CD4-positive, alpha-beta T cell (primary cell): ENCODE measurements at regions not wholly inside any gene's neighbourhood (a gene's known extent, or its start where the extent isn't known, plus 50 kb on each side); places are given as distances from the start of the nearest gene placed in this dataset.

Experiments
- ATAC-seq: fragments of 200-7000 bp; cut with Tn5 transposase; one replicate; pipeline ENCODE4 v1.10.0; 2022; ENCODE audit warnings: mild to moderate bottlenecking; ENCODE audit not compliant: poor library complexity
- CTCF ChIA-PET: fragments of 350-600 bp; sonication (Branson Sonifier 250); formaldehyde crosslinking; loops from one replicate; lab custom pipeline; 2021; ENCODE audit warnings: antibody characterized with exemption, inconsistent platforms; lab: Charles Lee
- POLR2A ChIA-PET: fragments of 350-600 bp; sonication (Branson Sonifier 250); formaldehyde crosslinking; loops from one replicate; lab custom pipeline; 2021; ENCODE audit warnings: antibody characterized with exemption, inconsistent platforms; lab: Charles Lee
- DNase-seq, 14 experiments: peaks; one replicate each; pipeline ENCODE4 v3.0.0-alpha.2; 2013 to 2020; ENCODE audit warnings: mixed read lengths in 2 of 14
- H3K27ac ChIP-seq, 2 donors: one replicate each; pipeline versions ENCODE4 v1.5.1 to v1.7.0; 2013; ENCODE audit warnings: low read length in 2 of 2, low read depth in 1 of 2, mild to moderate bottlenecking in 1 of 2
- H3K27me3 ChIP-seq, 2 experiments: 1 replicate in 1 of 2; 2 replicates in 1 of 2; pipeline versions ENCODE4 v1.6.1 to v1.7.0; 2013; ENCODE audit warnings: low read length in 2 of 2, control low read depth in 1 of 2, mild to moderate bottlenecking in 1 of 2, moderate library complexity in 1 of 2; ENCODE audit not compliant: insufficient read depth in 2 of 2, control insufficient read depth in 1 of 2
- H3K36me3 ChIP-seq: one replicate; pipeline ENCODE4 v1.6.1; 2013; ENCODE audit warnings: low read length, control low read depth; ENCODE audit not compliant: insufficient read depth
- H3K4me1 ChIP-seq: one replicate; pipeline ENCODE4 v1.6.1; 2013; ENCODE audit warnings: low read length, control low read depth; ENCODE audit not compliant: insufficient read depth
- H3K4me3 ChIP-seq: one replicate; pipeline ENCODE4 v1.5.1; 2013; ENCODE audit warnings: mild to moderate bottlenecking, low read length, moderate library complexity
- H3K9me3 ChIP-seq, 2 experiments: 1 replicate in 1 of 2; 2 replicates in 1 of 2; pipeline versions ENCODE4 v1.6.1 to v1.7.0; 2013; ENCODE audit warnings: low read length in 2 of 2, mild to moderate bottlenecking in 2 of 2, control low read depth in 1 of 2, moderate library complexity in 1 of 2; ENCODE audit not compliant: control insufficient read depth in 1 of 2, insufficient read depth in 1 of 2
- H3K27ac Mint-ChIP-seq: one replicate; pipeline ENCODE4 v1.8.0; 2020; ENCODE audit warnings: mixed read lengths
- H3K27me3 Mint-ChIP-seq: one replicate; pipeline ENCODE4 v1.8.0; 2021; ENCODE audit warnings: mixed read lengths
- H3K36me3 Mint-ChIP-seq: one replicate; pipeline ENCODE4 v1.8.0; 2021; ENCODE audit warnings: low read depth, mixed read lengths
- H3K4me1 Mint-ChIP-seq: one replicate; pipeline ENCODE4 v1.8.0; 2021; ENCODE audit warnings: low read depth, mixed read lengths
- H3K4me3 Mint-ChIP-seq: one replicate; pipeline ENCODE4 v1.8.0; 2020; ENCODE audit warnings: mild to moderate bottlenecking, mixed read lengths
- H3K9me3 Mint-ChIP-seq: one replicate; pipeline ENCODE4 v1.8.0; 2020; ENCODE audit warnings: mixed read lengths
- intact Hi-C, 2 experiments: fragments of 100-400 bp; cut with DNase I in 1 of 2; cut with micrococcal nuclease in 1 of 2; formaldehyde crosslinking; loops; one replicate each; pipeline versions ENCODE4 v1.15.1 to v1.9.0; 2023 to 2025; cut with DNase I, micrococcal nuclease
- TF ChIP-seq, protein P1 (sequence below): fragments of 200-600 bp; IDR thresholded peaks from one replicate; pipeline ENCODE4 v1.8.0; 2022; ENCODE audit warnings: antibody characterized with exemption, mild to moderate bottlenecking

DNA sequence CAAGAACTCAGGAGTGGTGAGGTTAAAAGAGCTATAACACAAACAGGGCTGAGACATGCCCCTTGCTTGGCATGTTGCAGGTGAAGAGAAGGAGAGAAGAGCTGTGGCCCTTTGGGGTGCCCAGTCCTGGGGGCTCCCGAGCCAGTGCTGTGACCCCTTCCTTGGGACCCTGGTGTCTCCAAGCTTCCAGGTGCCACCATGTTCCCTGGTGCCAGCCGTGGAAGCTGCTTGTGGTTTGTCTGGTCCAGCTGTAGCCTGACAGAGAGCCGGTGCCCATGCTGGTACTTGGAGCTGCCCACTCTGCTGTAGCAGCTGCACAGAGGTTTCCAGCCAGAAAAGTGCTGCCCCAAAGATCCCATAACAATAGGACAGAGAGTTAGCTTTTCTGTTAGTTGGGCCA lies 159.2 kb upstream of the SLC38A2 start:
- CTCF ChIA-PET, result no interaction called here
- POLR2A ChIA-PET, result no interaction called here

DNA sequence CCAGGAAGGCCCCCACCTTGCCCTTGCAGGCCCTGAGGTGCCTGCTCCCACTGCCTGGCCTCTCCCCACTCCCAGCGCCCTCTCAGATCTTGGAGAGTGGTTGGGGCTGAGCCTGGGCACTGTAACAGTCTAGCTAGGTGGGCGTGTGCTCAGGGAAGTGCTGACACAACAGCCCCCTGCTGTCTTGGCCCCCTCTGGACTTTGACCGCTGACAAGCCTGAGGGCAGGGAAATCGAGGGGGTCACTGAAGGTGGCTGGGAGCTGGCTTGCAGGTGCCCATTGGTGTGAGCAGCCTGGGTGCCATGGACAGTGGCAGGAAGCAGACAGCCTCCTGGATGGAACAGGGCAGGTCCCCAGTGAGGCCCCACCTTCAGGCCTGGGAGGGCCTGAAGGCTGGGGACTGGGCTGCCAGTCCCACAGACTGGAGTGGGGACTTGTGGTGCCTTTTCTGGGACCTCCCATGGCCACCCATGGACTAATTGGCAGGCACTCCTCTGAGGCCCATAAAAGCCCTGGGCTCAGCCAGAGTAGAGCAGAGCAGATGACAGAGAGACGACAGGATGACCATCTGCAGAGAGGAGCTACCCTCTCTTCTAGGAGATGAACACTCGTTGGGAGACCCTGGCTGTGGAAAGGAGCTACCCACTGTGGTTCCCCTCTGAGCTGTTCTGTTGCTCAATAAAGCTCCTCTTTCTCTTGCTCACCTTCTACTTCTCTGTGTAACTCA lies 158.6 kb upstream of the SLC38A2 start:
- H3K9me3 ChIP-seq, result peaks cover 0 to 20% of the 10 kb centered on the region in 2 experiments
- no peaks in the 10 kb centered on the region for H3K27me3 ChIP-seq
- Mint-ChIP-seq H3K36me3 (no peaks in the 10 kb centered on the region), H3K9me3 (peaks cover 6% of the 10 kb centered on the region), H3K27ac (no peak overlapping the region), H3K27me3 (no peaks in the 10 kb centered on the region), H3K4me3 (no peak overlapping the region), H3K4me1 (peaks cover 3% of the 10 kb centered on the region)
- ATAC-seq (no peak), DNase-seq (no peak)
- CTCF ChIA-PET, result no interaction called here
- no peaks in the 10 kb centered on the region for H3K36me3 ChIP-seq
- intact Hi-C loops, result no loop called here
- no peaks in the 10 kb centered on the region for H3K4me1 ChIP-seq
- no peak overlapping the region for H3K27ac ChIP-seq
- TF ChIP-seq, protein P1, sequence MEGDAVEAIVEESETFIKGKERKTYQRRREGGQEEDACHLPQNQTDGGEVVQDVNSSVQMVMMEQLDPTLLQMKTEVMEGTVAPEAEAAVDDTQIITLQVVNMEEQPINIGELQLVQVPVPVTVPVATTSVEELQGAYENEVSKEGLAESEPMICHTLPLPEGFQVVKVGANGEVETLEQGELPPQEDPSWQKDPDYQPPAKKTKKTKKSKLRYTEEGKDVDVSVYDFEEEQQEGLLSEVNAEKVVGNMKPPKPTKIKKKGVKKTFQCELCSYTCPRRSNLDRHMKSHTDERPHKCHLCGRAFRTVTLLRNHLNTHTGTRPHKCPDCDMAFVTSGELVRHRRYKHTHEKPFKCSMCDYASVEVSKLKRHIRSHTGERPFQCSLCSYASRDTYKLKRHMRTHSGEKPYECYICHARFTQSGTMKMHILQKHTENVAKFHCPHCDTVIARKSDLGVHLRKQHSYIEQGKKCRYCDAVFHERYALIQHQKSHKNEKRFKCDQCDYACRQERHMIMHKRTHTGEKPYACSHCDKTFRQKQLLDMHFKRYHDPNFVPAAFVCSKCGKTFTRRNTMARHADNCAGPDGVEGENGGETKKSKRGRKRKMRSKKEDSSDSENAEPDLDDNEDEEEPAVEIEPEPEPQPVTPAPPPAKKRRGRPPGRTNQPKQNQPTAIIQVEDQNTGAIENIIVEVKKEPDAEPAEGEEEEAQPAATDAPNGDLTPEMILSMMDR, result no peak
- POLR2A ChIA-PET, result no interaction called here
- no peak overlapping the region for H3K4me3 ChIP-seq

More for the DNA sequence above, 159.2 kb upstream of the SLC38A2 start:
- H3K4me1 Mint-ChIP-seq, result peaks cover 6% of the 10 kb centered on the region
- ATAC-seq (no peak), DNase-seq (no peak)
- H3K9me3 Mint-ChIP-seq, result peaks cover 6% of the 10 kb centered on the region
- Histone ChIP-seq H3K9me3 (peaks cover 0 to 20% of the 10 kb centered on the region in 2 experiments), H3K4me1 (no peaks in the 10 kb centered on the region), H3K27ac (no peak overlapping the region), H3K36me3 (no peaks in the 10 kb centered on the region), H3K4me3 (no peak overlapping the region), H3K27me3 (no peaks in the 10 kb centered on the region)
- TF ChIP-seq, protein P1, result no peak
- intact Hi-C loops, result no loop called here
- no peaks in the 10 kb centered on the region for H3K36me3 Mint-ChIP-seq
- no peak overlapping the region for H3K27ac Mint-ChIP-seq
- H3K27me3 Mint-ChIP-seq, result no peaks in the 10 kb centered on the region
- H3K4me3 Mint-ChIP-seq, result no peak overlapping the region

DNA sequence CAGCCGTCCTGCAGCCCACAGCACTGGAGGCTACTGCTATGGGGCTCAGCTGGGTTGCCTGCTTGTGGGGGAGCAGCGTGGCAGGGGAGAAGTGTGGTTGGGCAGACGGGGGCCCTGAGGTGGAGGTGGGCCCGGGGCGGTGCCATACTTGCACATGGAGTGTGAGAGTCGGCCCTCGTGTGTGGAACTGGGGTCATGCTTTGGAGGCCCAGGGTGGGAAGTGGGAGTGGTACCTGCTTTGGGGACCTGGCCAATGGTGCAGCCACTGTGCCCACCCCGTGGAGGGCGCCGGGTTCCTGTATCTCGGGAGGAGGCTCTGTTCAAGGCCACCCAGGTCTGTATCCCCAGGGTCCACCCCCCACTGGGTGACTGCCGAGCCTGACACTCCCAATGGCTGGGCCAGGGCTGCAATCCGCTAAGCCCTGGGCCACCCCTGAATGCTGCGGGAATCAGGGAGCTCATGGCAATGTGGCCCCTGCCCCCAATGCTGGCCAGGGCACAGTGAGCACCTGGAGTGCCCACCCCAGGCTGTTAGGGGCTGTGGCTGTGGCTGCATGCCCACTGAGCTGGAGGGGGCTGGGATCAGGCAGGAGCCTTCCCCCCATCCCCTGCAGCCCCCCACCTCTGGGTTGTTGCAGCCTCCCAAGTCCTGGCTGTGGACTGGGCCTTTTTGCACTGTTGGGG lies 157.9 kb upstream of the SLC38A2 start:
- POLR2A ChIA-PET, result no interaction called here
- ATAC-seq, result no peak
- no peaks in the 10 kb centered on the region for H3K4me1 Mint-ChIP-seq

More for the DNA sequence above, 157.9 kb upstream of the SLC38A2 start:
- H3K9me3 ChIP-seq, result peaks cover 0 to 20% of the 10 kb centered on the region in 2 experiments
- no peaks in the 10 kb centered on the region for H3K4me1 ChIP-seq
- Mint-ChIP-seq H3K27ac (no peak overlapping the region), H3K4me3 (no peak overlapping the region), H3K9me3 (peaks cover 6% of the 10 kb centered on the region), H3K27me3 (no peaks in the 10 kb centered on the region), H3K36me3 (no peaks in the 10 kb centered on the region)
- no peaks in the 10 kb centered on the region for H3K36me3 ChIP-seq
- no peak overlapping the region for H3K27ac ChIP-seq
- CTCF ChIA-PET, result no interaction called here
- DNase-seq, result no peak
- H3K27me3 ChIP-seq, result no peaks in the 10 kb centered on the region
- TF ChIP-seq, protein P1, result no peak
- no peak overlapping the region for H3K4me3 ChIP-seq
- intact Hi-C loops, result no loop called here
